ENCODE measurements at regions not wholly inside any gene's neighbourhood (a gene's known extent, or its start where the extent isn't known, plus 50 kb on each side); places are given as distances from the start of the nearest gene placed in this dataset.
A peak's percentile ranks its signal among the peaks of the same experiment; 100 is the strongest.

DNA sequence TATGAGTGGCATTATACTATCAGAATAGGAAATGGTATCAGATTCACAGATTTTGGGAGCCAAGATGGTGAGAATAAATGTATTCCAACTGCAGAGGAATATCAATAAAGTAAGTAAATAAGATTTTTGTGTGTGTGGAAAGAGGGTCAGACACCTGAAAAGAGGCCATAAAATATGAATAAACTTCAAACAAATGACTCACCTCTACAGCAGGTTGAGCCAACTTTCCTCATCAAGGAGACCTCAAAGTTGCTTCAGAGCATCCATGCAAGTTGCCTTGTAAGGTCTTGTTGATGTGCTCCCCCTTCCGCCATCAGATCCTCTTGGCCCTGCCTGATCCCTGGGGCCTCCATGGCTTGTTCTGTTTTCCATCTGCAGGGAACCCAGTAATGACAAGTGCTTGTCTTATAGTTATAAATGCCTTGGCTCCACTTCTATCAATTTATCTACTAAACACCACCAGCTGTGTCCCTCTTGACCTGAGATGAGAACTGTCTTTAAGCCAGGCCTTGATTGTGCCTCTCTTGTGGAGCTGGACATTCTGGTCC lies 775.6 kb downstream of the LTN1 start:
- Histone ChIP-seq H3K9me3 (no peaks in the 10 kb centered on the region), H3K27me3 (replicated peaks; ENCODE audit: insufficient read depth) (no peaks in the 10 kb centered on the region), H3K27ac (no peak overlapping the region), H3K4me3 (no peak overlapping the region), H3K36me3 (no peaks in the 10 kb centered on the region), H3K4me1 (ENCODE audit: control insufficient read depth in 1 of 2, low read depth in 2 of 2) (peaks cover 10 to 32% of the 10 kb centered on the region in 2 donors)
- DNase-seq (ENCODE audit: low spot score) (no peak), ATAC-seq (ENCODE audit: insufficient number of reproducible peaks, low FRiP score, low read depth) (no peak)
- TF ChIP-seq, protein P1, sequence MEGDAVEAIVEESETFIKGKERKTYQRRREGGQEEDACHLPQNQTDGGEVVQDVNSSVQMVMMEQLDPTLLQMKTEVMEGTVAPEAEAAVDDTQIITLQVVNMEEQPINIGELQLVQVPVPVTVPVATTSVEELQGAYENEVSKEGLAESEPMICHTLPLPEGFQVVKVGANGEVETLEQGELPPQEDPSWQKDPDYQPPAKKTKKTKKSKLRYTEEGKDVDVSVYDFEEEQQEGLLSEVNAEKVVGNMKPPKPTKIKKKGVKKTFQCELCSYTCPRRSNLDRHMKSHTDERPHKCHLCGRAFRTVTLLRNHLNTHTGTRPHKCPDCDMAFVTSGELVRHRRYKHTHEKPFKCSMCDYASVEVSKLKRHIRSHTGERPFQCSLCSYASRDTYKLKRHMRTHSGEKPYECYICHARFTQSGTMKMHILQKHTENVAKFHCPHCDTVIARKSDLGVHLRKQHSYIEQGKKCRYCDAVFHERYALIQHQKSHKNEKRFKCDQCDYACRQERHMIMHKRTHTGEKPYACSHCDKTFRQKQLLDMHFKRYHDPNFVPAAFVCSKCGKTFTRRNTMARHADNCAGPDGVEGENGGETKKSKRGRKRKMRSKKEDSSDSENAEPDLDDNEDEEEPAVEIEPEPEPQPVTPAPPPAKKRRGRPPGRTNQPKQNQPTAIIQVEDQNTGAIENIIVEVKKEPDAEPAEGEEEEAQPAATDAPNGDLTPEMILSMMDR (IDR thresholded peaks at IDR 0.05): no peak

DNA sequence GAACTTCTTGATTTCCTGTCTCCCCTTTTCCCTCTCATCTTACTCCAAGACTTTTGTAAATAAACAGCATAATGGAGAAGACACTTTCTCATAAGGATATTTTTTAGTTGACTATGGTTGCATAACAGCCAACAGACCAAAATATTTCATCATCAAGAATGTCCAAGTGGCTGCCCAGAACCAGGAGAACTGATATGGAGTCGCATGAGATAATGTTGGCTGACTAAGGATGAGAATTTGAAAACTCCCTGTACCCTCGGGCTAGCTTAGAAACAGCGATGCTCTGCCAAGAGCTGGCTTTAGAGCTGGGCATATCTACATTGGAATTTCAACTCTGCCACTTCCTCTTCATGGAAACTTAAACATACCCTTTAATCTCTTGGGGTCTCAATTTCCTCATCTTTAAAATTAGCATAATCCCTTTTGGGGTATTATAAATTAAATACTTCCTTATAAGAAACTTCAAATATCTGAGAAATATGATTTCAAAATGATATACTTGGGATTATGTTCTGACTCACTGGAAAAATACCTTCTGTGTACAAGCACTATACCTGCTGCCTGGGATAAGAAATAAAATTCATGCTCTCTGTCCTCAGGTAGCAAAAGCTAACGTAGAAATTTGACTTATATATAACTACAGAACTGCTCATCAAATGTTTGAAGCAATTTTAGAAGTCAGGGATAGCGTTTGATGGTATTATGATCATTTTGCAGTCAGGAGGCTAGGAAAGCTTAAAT lies 777.3 kb downstream of the LTN1 start:
- Histone ChIP-seq H3K4me1 (ENCODE audit: control insufficient read depth in 1 of 2, low read depth in 2 of 2) (peaks cover 6 to 25% of the 10 kb centered on the region in 2 donors), H3K27ac (peak overlapping the region; percentile 1 to 15), H3K9me3 (no peaks in the 10 kb centered on the region), H3K4me3 (no peak overlapping the region), H3K27me3 (replicated peaks; ENCODE audit: insufficient read depth) (no peaks in the 10 kb centered on the region), H3K36me3 (no peaks in the 10 kb centered on the region)
- TF ChIP-seq, protein P1 (IDR thresholded peaks at IDR 0.05): no peak
- ATAC-seq (ENCODE audit: insufficient number of reproducible peaks, low FRiP score, low read depth) (no peak), DNase-seq (ENCODE audit: low spot score) (no peak)

DNA sequence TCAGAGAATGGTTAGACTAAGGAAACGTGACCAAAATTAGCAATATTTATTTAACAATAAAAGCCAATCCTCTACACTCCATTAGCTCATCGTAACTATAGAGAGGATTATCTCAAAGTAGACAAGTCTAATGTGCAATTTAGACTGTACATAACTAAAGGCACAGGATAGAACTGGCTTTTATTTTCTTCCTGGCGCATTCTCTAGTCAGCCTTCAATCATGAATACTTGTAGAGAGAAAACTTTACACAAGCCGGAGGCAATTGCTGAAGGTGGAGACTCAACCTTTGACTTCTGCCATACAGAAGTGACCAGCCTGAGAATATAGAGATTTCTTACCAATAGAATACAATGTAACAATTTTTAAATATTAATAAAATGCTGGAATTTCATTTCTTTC lies 777.9 kb downstream of the LTN1 start:
- DNase-seq (ENCODE audit: low spot score) (no peak), ATAC-seq (ENCODE audit: insufficient number of reproducible peaks, low FRiP score, low read depth) (no peak)
- Histone ChIP-seq H3K36me3 (no peaks in the 10 kb centered on the region), H3K4me3 (no peak overlapping the region), H3K27ac (peak overlapping the region; percentile 1 to 15), H3K27me3 (replicated peaks; ENCODE audit: insufficient read depth) (no peaks in the 10 kb centered on the region), H3K4me1 (ENCODE audit: control insufficient read depth in 1 of 2, low read depth in 2 of 2) (peaks cover 3 to 19% of the 10 kb centered on the region in 2 donors), H3K9me3 (no peaks in the 10 kb centered on the region)
- TF ChIP-seq, protein P1 (IDR thresholded peaks at IDR 0.05): no peak

DNA sequence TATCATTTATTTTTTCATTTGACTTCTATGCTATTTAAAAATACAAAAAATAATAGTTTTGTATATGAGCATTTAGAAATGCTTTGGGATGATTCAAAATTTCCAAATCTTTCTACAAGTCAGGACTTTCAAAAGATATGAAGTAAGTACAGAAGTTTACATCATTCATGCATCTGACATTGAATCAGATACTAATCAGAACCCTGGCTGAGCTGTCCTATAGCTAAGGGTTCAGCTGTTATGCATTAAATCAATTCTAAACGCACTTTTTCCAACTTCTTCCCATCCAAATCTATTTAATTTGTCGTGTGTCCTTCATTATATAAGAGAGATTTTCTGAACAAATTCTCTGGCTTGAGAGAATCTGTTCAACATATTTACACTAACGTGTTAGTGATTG lies 779.4 kb downstream of the LTN1 start:
- TF ChIP-seq, protein P1 (IDR thresholded peaks at IDR 0.05): no peak
- Histone ChIP-seq H3K9me3 (no peaks in the 10 kb centered on the region), H3K27me3 (replicated peaks; ENCODE audit: insufficient read depth) (no peaks in the 10 kb centered on the region), H3K36me3 (no peaks in the 10 kb centered on the region), H3K27ac (no peak overlapping the region), H3K4me1 (ENCODE audit: control insufficient read depth in 1 of 2, low read depth in 2 of 2) (peaks cover 3 to 18% of the 10 kb centered on the region in 2 donors), H3K4me3 (no peak overlapping the region)
- DNase-seq (ENCODE audit: low spot score) (no peak), ATAC-seq (ENCODE audit: insufficient number of reproducible peaks, low FRiP score, low read depth) (no peak)

DNA sequence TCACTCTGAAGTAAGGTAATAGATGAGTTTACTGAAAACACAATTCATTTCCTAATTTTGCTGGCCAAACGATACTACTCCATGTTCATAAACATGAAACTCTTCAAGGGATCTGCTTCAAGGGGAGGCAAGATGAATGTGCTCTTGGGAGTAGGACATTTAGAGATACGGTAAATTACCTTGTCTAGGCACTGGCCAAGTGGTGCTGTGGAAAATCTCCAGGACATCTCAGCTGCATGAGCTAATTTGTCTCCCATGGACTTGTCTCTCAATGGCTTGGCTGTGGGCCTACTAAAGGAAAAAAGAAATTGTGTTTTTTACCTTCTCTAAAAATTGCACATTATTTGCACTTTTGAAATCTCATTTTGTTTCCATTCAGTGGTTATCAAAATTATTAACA lies 780.6 kb downstream of the LTN1 start:
- Histone ChIP-seq H3K9me3 (no peaks in the 10 kb centered on the region), H3K27ac (no peak overlapping the region), H3K4me1 (ENCODE audit: control insufficient read depth in 1 of 2, low read depth in 2 of 2) (peaks cover 3 to 30% of the 10 kb centered on the region in 2 donors), H3K4me3 (no peak overlapping the region), H3K36me3 (no peaks in the 10 kb centered on the region), H3K27me3 (replicated peaks; ENCODE audit: insufficient read depth) (no peaks in the 10 kb centered on the region)
- DNase-seq (ENCODE audit: low spot score): no peak
- no peak for ATAC-seq (ENCODE audit: insufficient number of reproducible peaks, low FRiP score, low read depth)
- TF ChIP-seq, protein P1 (IDR thresholded peaks at IDR 0.05): no peak

Data from thoracic aorta (tissue), 2 donors.